HAP-1 (cell line): ENCODE measurements at regions not wholly inside any gene's neighbourhood (a gene's known extent, or its start where the extent isn't known, plus 50 kb on each side); places are given as distances from the start of the nearest gene placed in this dataset.

Source experiments
- DNase-seq, 2 experiments: peaks; one replicate each; pipeline ENCODE4 v3.0.0-alpha.2; 2016 to 2020; ENCODE audit warnings: low spot score in 2 of 2
- H3K27me3 ChIP-seq: fragments of 250-450 bp; sonication (Bioruptor Pico); 2 replicates; pipeline ENCODE4 v1.5.1; 2020; ENCODE audit warnings: low read depth, mild to moderate bottlenecking, moderate library complexity
- H3K36me3 ChIP-seq: fragments of 250-450 bp; sonication (Bioruptor Pico); replicated peaks from 2 replicates; pipeline ENCODE4 v1.5.1; 2020; ENCODE audit warnings: mild to moderate bottlenecking
- H3K4me1 ChIP-seq: fragments of 250-450 bp; sonication (Bioruptor Pico); 2 replicates; pipeline ENCODE4 v1.5.1; 2020; ENCODE audit warnings: mild to moderate bottlenecking
- H3K4me3 ChIP-seq: fragments of 250-450 bp; sonication (Bioruptor Pico); 2 replicates; pipeline ENCODE4 v1.5.1; 2020; ENCODE audit warnings: mild to moderate bottlenecking, moderate library complexity
- H3K9me3 ChIP-seq: fragments of 250-450 bp; sonication (Bioruptor Pico); 2 replicates; pipeline ENCODE4 v1.5.1; 2020; ENCODE audit warnings: mild to moderate bottlenecking, moderate library complexity
- in situ Hi-C: fragments of 300-500 bp; cut with MboI; formaldehyde crosslinking; loops from 3 replicates; pipeline ENCODE4 v1.14.3; 2020; ENCODE audit warnings: low sequenced_read_pairs, inconsistent platforms, mixed read lengths

GRCh38 chr12:33323823-33324222 is 115.8 kb downstream of the SYT10 start:
- in situ Hi-C loops: no loop called here
- no peaks in the 10 kb centered on the region for H3K36me3 ChIP-seq

GRCh38 chr12:33322519-33322918 is 117.1 kb downstream of the SYT10 start:
- H3K9me3 ChIP-seq: no peaks in the 10 kb centered on the region
- no peak overlapping the region for H3K4me3 ChIP-seq
- in situ Hi-C loops: no loop called here
- no peaks in the 10 kb centered on the region for H3K4me1 ChIP-seq
- peaks cover 2% of the 10 kb centered on the region; the same call in 1 of the 2 replicates for H3K27me3 ChIP-seq
- no peak for DNase-seq
- H3K36me3 ChIP-seq: no peaks in the 10 kb centered on the region

More at GRCh38 chr12:33323823-33324222, 115.8 kb downstream of the SYT10 start:
- peaks cover 2% of the 10 kb centered on the region; the same call in 1 of the 2 replicates for H3K27me3 ChIP-seq
- no peaks in the 10 kb centered on the region for H3K4me1 ChIP-seq
- no peak for DNase-seq
- no peaks in the 10 kb centered on the region for H3K9me3 ChIP-seq
- H3K4me3 ChIP-seq: no peak overlapping the region

GRCh38 chr12:33317746-33318145 is 121.9 kb downstream of the SYT10 start:
- Histone ChIP-seq H3K4me3 (no peak overlapping the region), H3K36me3 (no peaks in the 10 kb centered on the region), H3K9me3 (no peaks in the 10 kb centered on the region), H3K4me1 (no peaks in the 10 kb centered on the region), H3K27me3 (no peaks in the 10 kb centered on the region)
- in situ Hi-C loops: no loop called here
- no peak for DNase-seq

GRCh38 chr12:33314223-33314622 is 125.4 kb downstream of the SYT10 start:
- Histone ChIP-seq H3K36me3 (no peaks in the 10 kb centered on the region), H3K27me3 (no peaks in the 10 kb centered on the region), H3K4me3 (no peak overlapping the region), H3K4me1 (no peaks in the 10 kb centered on the region), H3K9me3 (no peaks in the 10 kb centered on the region)
- DNase-seq: no peak
- in situ Hi-C loops: no loop called here

- no peaks in the 10 kb centered on the region for H3K9me3 ChIP-seq
- no peak for DNase-seq
- H3K4me3 ChIP-seq: no peak overlapping the region
- H3K36me3 ChIP-seq: no peaks in the 10 kb centered on the region
- H3K4me1 ChIP-seq: no peaks in the 10 kb centered on the region
- no peaks in the 10 kb centered on the region for H3K27me3 ChIP-seq
- in situ Hi-C loops: no loop called here
Observed at GRCh38 chr12:33313476-33313875, 126.1 kb downstream of the SYT10 start.

- no peaks in the 10 kb centered on the region for H3K36me3 ChIP-seq
- H3K9me3 ChIP-seq: no peaks in the 10 kb centered on the region
- H3K4me3 ChIP-seq: no peak overlapping the region
- in situ Hi-C loops: no loop called here
- no peak for DNase-seq
- H3K27me3 ChIP-seq: no peaks in the 10 kb centered on the region
- H3K4me1 ChIP-seq: no peaks in the 10 kb centered on the region
Observed at GRCh38 chr12:33310471-33310870, 129.1 kb downstream of the SYT10 start.

GRCh38 chr12:33304176-33304575 is 135.4 kb downstream of the SYT10 start:
- no peak overlapping the region for H3K4me3 ChIP-seq
- no peaks in the 10 kb centered on the region for H3K36me3 ChIP-seq
- in situ Hi-C loops: no loop called here
- no peaks in the 10 kb centered on the region for H3K9me3 ChIP-seq
- DNase-seq: no peak
- no peaks in the 10 kb centered on the region for H3K27me3 ChIP-seq
- no peaks in the 10 kb centered on the region for H3K4me1 ChIP-seq

- H3K4me1 ChIP-seq: no peaks in the 10 kb centered on the region
- no peaks in the 10 kb centered on the region for H3K36me3 ChIP-seq
- H3K27me3 ChIP-seq: no peaks in the 10 kb centered on the region
- in situ Hi-C loops: no loop called here
- H3K9me3 ChIP-seq: no peaks in the 10 kb centered on the region
- DNase-seq: no peak
- H3K4me3 ChIP-seq: no peak overlapping the region
Observed at GRCh38 chr12:33296529-33296928, 143.1 kb downstream of the SYT10 start.

- Histone ChIP-seq H3K9me3 (no peaks in the 10 kb centered on the region), H3K27me3 (no peaks in the 10 kb centered on the region), H3K4me3 (no peak overlapping the region), H3K4me1 (no peaks in the 10 kb centered on the region), H3K36me3 (no peaks in the 10 kb centered on the region)
- DNase-seq: no peak
- in situ Hi-C loops: no loop called here
Observed at GRCh38 chr12:33290703-33291102, 148.9 kb downstream of the SYT10 start.

GRCh38 chr12:33283054-33283453 is 156.6 kb downstream of the SYT10 start:
- Histone ChIP-seq H3K9me3 (no peaks in the 10 kb centered on the region), H3K27me3 (no peaks in the 10 kb centered on the region), H3K4me1 (no peaks in the 10 kb centered on the region), H3K4me3 (no peak overlapping the region), H3K36me3 (no peaks in the 10 kb centered on the region)
- no peak for DNase-seq
- in situ Hi-C loops: no loop called here

- in situ Hi-C loops: no loop called here
- Histone ChIP-seq H3K36me3 (no peaks in the 10 kb centered on the region), H3K4me3 (no peak overlapping the region), H3K4me1 (no peaks in the 10 kb centered on the region), H3K27me3 (no peaks in the 10 kb centered on the region), H3K9me3 (no peaks in the 10 kb centered on the region)
- DNase-seq: no peak
Observed at GRCh38 chr12:33277376-33277775, 162.2 kb downstream of the SYT10 start.

GRCh38 chr12:33267641-33268040 is 172.0 kb downstream of the SYT10 start:
- Histone ChIP-seq H3K9me3 (no peaks in the 10 kb centered on the region), H3K36me3 (no peaks in the 10 kb centered on the region), H3K27me3 (no peaks in the 10 kb centered on the region), H3K4me3 (no peak overlapping the region), H3K4me1 (no peaks in the 10 kb centered on the region)
- in situ Hi-C loops: no loop called here
- no peak for DNase-seq

- Histone ChIP-seq H3K4me3 (no peak overlapping the region), H3K27me3 (no peaks in the 10 kb centered on the region), H3K36me3 (no peaks in the 10 kb centered on the region), H3K4me1 (no peaks in the 10 kb centered on the region), H3K9me3 (no peaks in the 10 kb centered on the region)
- in situ Hi-C loops: no loop called here
- DNase-seq: no peak
Observed at GRCh38 chr12:33265900-33266299, 173.7 kb downstream of the SYT10 start.

GRCh38 chr12:33265033-33265731 is 174.4 kb downstream of the SYT10 start:
- Histone ChIP-seq H3K9me3 (no peaks in the 10 kb centered on the region), H3K27me3 (no peaks in the 10 kb centered on the region), H3K4me3 (no peak overlapping the region), H3K36me3 (no peaks in the 10 kb centered on the region), H3K4me1 (no peaks in the 10 kb centered on the region)
- in situ Hi-C loops: no loop called here
- no peak for DNase-seq

GRCh38 chr12:33253178-33253577 is 186.4 kb downstream of the SYT10 start:
- DNase-seq: no peak
- Histone ChIP-seq H3K9me3 (no peaks in the 10 kb centered on the region), H3K36me3 (no peaks in the 10 kb centered on the region), H3K4me3 (no peak overlapping the region), H3K27me3 (no peaks in the 10 kb centered on the region), H3K4me1 (no peaks in the 10 kb centered on the region)
- in situ Hi-C loops: no loop called here
